ENCODE measurements at regions not wholly inside any gene's neighbourhood (a gene's known extent, or its start where the extent isn't known, plus 50 kb on each side); places are given as distances from the start of the nearest gene placed in this dataset.

- TF ChIP-seq, protein P1, sequence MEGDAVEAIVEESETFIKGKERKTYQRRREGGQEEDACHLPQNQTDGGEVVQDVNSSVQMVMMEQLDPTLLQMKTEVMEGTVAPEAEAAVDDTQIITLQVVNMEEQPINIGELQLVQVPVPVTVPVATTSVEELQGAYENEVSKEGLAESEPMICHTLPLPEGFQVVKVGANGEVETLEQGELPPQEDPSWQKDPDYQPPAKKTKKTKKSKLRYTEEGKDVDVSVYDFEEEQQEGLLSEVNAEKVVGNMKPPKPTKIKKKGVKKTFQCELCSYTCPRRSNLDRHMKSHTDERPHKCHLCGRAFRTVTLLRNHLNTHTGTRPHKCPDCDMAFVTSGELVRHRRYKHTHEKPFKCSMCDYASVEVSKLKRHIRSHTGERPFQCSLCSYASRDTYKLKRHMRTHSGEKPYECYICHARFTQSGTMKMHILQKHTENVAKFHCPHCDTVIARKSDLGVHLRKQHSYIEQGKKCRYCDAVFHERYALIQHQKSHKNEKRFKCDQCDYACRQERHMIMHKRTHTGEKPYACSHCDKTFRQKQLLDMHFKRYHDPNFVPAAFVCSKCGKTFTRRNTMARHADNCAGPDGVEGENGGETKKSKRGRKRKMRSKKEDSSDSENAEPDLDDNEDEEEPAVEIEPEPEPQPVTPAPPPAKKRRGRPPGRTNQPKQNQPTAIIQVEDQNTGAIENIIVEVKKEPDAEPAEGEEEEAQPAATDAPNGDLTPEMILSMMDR (conservative IDR thresholded peaks at IDR 0.05 in 1 of 2, IDR thresholded peaks at IDR 0.05 in 1 of 2; ENCODE audit: extremely low read depth in 1 of 2, insufficient read depth in 1 of 2, low read depth in 1 of 2, low read length in 2 of 2): no peak
- no peak for TF ChIP-seq EZH2 (IDR thresholded peaks at IDR 0.05; ENCODE audit: borderline replicate concordance, low read length)
Measured at GRCh38 chr21:20108016-20108415, 890.2 kb upstream of the NCAM2 start.

Measured in mammary epithelial cell (primary cell).